ENCODE measurements at regions not wholly inside any gene's neighbourhood (a gene's known extent, or its start where the extent isn't known, plus 50 kb on each side); places are given as distances from the start of the nearest gene placed in this dataset.

- TF ChIP-seq CTCF (IDR thresholded peaks at IDR 0.05) (no peak), POLR2A (IDR thresholded peaks at IDR 0.05; ENCODE audit: low read depth) (no peak), POLR2AphosphoS5 (IDR thresholded peaks at IDR 0.05) (no peak)
These were observed 111.3 kb downstream of the LRATD1 start for GRCh38 chr2:14743861-14744260.
